DOHH2 (cell line): ENCODE measurements at regions not wholly inside any gene's neighbourhood (a gene's known extent, or its start where the extent isn't known, plus 50 kb on each side); places are given as distances from the start of the nearest gene placed in this dataset.

Experiments used
- CTCF ChIP-seq: fragments of 200-600 bp; sonication (generic); IDR thresholded peaks from one replicate; pipeline ENCODE4 v1.5.1; 2014; ENCODE audit warnings: antibody characterized with exemption, mild to moderate bottlenecking, low read depth, low read length; ENCODE audit not compliant: poor library complexity, severe bottlenecking
- EZH2phosphoT487 ChIP-seq: fragments of 200-600 bp; sonication (generic); IDR thresholded peaks from 2 replicates; pipeline ENCODE4 v1.6.1; 2017; ENCODE audit warnings: borderline replicate concordance, mild to moderate bottlenecking, antibody characterized with exemption, low read length, moderate library complexity, mixed read lengths

GRCh38 chr13:47718556-47718955 lies 282.5 kb downstream of the SUCLA2 start:
- TF ChIP-seq CTCF (no peak), EZH2phosphoT487 (no peak)
